GM06990 (cell line): ENCODE measurements at regions not wholly inside any gene's neighbourhood (a gene's known extent, or its start where the extent isn't known, plus 50 kb on each side); places are given as distances from the start of the nearest gene placed in this dataset.

Experiments
- DNase-seq: peaks from one replicate; pipeline ENCODE4 v3.0.0-alpha.2; 2011; ENCODE audit not compliant: insufficient read length; ENCODE audit errors: extremely low read depth
- H3K27me3 ChIP-seq: replicated peaks from 2 replicates; pipeline ENCODE4 v1.6.0; 2011; ENCODE audit warnings: low read length; ENCODE audit not compliant: control insufficient read depth, insufficient read depth
- H3K36me3 ChIP-seq: 2 replicates; pipeline ENCODE4 v1.5.1; 2011; ENCODE audit warnings: low read length; ENCODE audit not compliant: control insufficient read depth, insufficient read depth
- H3K4me3 ChIP-seq: replicated peaks from 2 replicates; pipeline ENCODE4 v1.5.1; 2011; ENCODE audit warnings: low read depth, mild to moderate bottlenecking, control low read depth, low read length
- CTCF ChIP-seq: IDR thresholded peaks from 2 replicates; pipeline ENCODE4 v1.5.1; 2011; ENCODE audit warnings: low read length, control low read depth, mild to moderate bottlenecking, inconsistent platforms; ENCODE audit not compliant: insufficient read depth, poor library complexity, severe bottlenecking

DNA sequence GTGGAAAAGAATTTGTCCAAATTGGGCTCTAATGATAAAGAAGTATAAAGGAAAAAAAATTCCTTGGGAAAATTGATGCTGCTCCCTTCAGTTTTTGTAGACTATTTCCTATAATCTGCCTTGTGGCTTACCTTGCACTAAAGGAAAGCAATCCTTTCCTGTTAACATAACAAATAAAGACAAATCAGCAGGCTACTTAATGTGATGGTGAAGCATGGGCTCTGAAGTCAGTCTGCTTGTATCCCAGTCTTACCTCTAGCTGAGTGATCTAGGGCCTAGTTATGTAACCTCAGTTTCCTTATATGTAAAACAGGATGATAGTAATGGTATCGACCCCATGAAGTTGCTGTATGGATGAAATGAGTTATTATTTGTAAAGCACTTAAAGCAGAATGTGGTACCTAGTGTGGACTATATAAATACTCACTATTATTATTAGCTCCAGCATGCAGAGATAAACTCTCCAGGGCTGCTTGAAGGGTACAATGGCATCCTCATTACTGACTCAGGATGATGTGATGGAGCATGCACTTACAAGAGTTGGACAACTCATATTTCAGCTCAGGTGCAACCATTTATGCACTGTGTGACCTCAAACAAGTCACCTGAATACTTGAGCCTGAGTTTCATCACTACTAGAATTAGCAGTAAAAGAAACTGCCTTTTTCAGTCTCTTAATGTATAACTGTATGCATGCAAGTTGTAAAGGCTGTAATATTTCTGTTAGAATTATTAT is 156.1 kb downstream of the DKK1 start:
- H3K4me3 ChIP-seq = no peak overlapping the region
- TF ChIP-seq CTCF = no peak
- no peaks in the 10 kb centered on the region for H3K36me3 ChIP-seq
- no peak for DNase-seq
- H3K27me3 ChIP-seq = no peaks in the 10 kb centered on the region

DNA sequence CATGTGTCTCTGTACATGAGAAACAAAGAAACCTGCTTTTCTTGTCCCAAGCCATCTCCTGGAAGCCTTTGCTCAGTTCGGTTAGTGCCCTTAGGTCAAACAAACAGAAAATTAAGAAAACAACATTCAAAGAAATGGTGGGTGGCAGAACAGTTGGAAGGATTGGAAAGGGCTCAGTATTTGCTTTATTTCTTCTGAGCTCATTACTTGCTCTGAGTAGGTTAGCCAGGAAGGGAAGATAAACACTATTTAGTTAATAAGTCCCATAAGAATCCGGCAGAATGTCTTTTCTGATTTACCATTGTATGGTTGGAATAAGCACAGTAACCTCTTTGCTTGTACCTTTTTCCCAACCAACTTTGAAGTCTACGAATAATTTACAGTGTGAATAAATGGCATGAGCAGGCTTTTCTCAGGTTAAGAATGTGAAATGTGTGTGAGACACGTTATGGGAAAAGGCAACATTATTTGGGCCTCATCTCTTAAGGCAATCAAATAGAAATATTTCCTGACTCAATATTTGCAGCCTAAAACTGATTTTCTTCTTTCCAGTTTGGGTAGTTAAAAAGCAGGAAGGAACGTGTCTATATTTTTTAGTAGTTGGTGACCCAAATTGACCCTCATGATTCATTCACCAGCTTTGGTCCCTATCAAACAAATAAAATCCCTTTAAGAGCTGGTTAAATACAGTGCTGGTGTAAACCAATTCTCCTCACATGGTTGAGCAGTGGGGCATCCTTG is 158.5 kb downstream of the DKK1 start:
- no peak for TF ChIP-seq CTCF
- no peaks in the 10 kb centered on the region for H3K27me3 ChIP-seq
- H3K4me3 ChIP-seq = no peak overlapping the region
- no peak for DNase-seq
- H3K36me3 ChIP-seq = no peaks in the 10 kb centered on the region

DNA sequence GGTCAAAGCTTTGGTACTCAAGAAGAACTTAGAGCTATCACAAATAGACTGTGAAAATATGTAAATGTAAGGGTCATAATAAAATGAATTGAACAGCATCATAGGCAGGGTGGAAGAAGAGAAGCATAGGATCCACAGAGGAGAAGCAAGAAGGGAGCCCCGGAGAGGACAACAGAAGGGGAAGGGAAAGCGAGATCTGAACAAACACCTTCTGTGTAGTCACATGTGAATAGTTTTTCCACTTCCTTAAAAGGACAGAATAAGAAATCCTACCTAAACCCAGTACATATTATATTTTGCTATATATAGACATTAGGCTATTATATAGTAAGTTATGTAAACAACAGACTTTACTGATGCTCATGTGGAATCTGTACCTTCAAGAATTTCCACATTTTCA is 160.2 kb downstream of the DKK1 start:
- H3K4me3 ChIP-seq = no peak overlapping the region
- no peaks in the 10 kb centered on the region for H3K36me3 ChIP-seq
- H3K27me3 ChIP-seq = no peaks in the 10 kb centered on the region
- no peak for TF ChIP-seq CTCF
- DNase-seq = no peak

DNA sequence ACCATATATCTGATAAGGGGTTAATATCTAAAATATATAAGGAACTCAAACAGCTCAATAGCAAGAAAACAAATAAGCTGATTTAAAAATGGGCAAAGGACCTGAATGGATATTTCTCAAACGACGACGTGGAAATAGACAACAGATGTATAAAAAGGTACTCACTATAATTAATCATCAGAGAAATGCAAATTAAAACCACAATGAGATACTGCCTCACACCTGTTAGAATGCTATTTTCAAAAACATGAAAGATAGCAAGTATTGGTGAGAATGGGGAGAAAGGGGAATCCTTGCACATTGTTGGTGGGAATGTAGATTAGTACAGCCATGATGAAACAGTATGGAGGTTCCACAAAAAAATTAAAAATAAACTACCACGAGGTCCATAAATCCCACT is 163.2 kb downstream of the DKK1 start:
- no peaks in the 10 kb centered on the region for H3K36me3 ChIP-seq
- H3K4me3 ChIP-seq = no peak overlapping the region
- no peaks in the 10 kb centered on the region for H3K27me3 ChIP-seq
- DNase-seq = no peak
- no peak for TF ChIP-seq CTCF

DNA sequence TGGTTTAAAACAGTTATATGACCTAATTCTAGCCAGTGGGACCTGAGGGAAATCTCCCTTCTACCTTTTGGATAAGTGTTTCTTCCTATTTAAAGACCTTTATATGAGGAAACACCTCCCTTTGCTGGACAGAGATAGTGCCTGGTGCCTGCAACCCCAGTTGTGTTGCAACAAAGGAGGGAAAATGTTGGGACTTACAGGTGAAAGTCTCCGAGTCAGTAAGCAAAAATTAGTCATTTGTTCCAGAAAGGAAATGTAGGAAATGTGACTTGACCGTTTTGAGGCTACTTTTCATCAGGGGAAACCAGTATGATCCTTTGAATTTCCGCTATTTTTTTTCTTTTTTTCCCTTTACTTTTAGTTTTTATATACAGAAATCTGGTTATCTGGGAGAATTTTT is 165.5 kb downstream of the DKK1 start:
- Histone ChIP-seq H3K36me3 (no peaks in the 10 kb centered on the region), H3K4me3 (no peak overlapping the region), H3K27me3 (no peaks in the 10 kb centered on the region)
- TF ChIP-seq CTCF = no peak
- DNase-seq = no peak
